Parathyroid adenoma (tissue), 2 donors: ENCODE measurements at regions not wholly inside any gene's neighbourhood (a gene's known extent, or its start where the extent isn't known, plus 50 kb on each side); places are given as distances from the start of the nearest gene placed in this dataset.

Source experiments
- H2AFZ ChIP-seq: fragments of 300-600 bp; sonication (generic); one replicate; pipeline ENCODE4 v1.7.0; 2017; ENCODE audit warnings: antibody characterized with exemption, mild to moderate bottlenecking
- H3K27ac ChIP-seq: fragments of 300-600 bp; sonication (generic); one replicate; pipeline ENCODE4 v1.7.0; 2017
- H3K27me3 ChIP-seq: fragments of 300-600 bp; sonication (generic); one replicate; pipeline ENCODE4 v1.7.0; 2017; ENCODE audit warnings: low read length; ENCODE audit not compliant: control insufficient read depth, insufficient read depth
- H3K36me3 ChIP-seq: fragments of 300-600 bp; sonication (generic); one replicate; pipeline ENCODE4 v1.7.0; 2017; ENCODE audit warnings: low read length; ENCODE audit not compliant: control insufficient read depth, insufficient read depth
- H3K4me1 ChIP-seq: fragments of 300-600 bp; sonication (generic); one replicate; pipeline ENCODE4 v1.7.0; 2017; ENCODE audit warnings: control low read depth
- H3K4me2 ChIP-seq: fragments of 300-600 bp; sonication (generic); one replicate; pipeline ENCODE4 v1.7.0; 2017; ENCODE audit warnings: low read length
- H3K4me3 ChIP-seq: fragments of 300-600 bp; sonication (generic); one replicate; pipeline ENCODE4 v1.7.0; 2017; ENCODE audit warnings: low read depth, low read length
- H3K79me2 ChIP-seq: fragments of 300-600 bp; sonication (generic); one replicate; pipeline ENCODE4 v1.7.0; 2017; ENCODE audit warnings: control low read depth
- H3K9ac ChIP-seq: fragments of 300-600 bp; sonication (generic); one replicate; pipeline ENCODE4 v1.7.0; 2017; ENCODE audit warnings: mild to moderate bottlenecking
- H3K9me3 ChIP-seq: fragments of 300-600 bp; sonication (generic); one replicate; pipeline ENCODE4 v1.7.0; 2017; ENCODE audit warnings: low read length; ENCODE audit not compliant: control insufficient read depth
- CTCF ChIP-seq: fragments of 300-600 bp; sonication (generic); IDR thresholded peaks from one replicate; pipeline ENCODE4 v1.7.0; 2017; ENCODE audit warnings: antibody characterized with exemption, mild to moderate bottlenecking
- donor health status: primary hyperparathyroidism.

- no peak overlapping the region for H2AFZ ChIP-seq
- H3K9ac ChIP-seq, result no peak overlapping the region
- H3K36me3 ChIP-seq, result no peaks in the 10 kb centered on the region
- H3K4me1 ChIP-seq, result no peaks in the 10 kb centered on the region
- H3K27me3 ChIP-seq, result no peaks in the 10 kb centered on the region
- no peaks in the 10 kb centered on the region for H3K9me3 ChIP-seq
- H3K79me2 ChIP-seq, result no peaks in the 10 kb centered on the region
- no peak overlapping the region for H3K4me2 ChIP-seq
- no peak overlapping the region for H3K27ac ChIP-seq
- no peak overlapping the region for H3K4me3 ChIP-seq
- TF ChIP-seq CTCF, result no peak
Observed at GRCh38 chr10:56068040-56068439, 293.0 kb downstream of the ZWINT start.

- no peak overlapping the region for H3K27ac ChIP-seq
- no peak for TF ChIP-seq CTCF
- H3K4me3 ChIP-seq, result no peak overlapping the region
- H3K36me3 ChIP-seq, result no peaks in the 10 kb centered on the region
- no peaks in the 10 kb centered on the region for H3K27me3 ChIP-seq
- no peak overlapping the region for H3K4me2 ChIP-seq
- no peaks in the 10 kb centered on the region for H3K9me3 ChIP-seq
- no peak overlapping the region for H2AFZ ChIP-seq
- H3K9ac ChIP-seq, result no peak overlapping the region
- H3K79me2 ChIP-seq, result no peaks in the 10 kb centered on the region
- no peaks in the 10 kb centered on the region for H3K4me1 ChIP-seq
Observed at GRCh38 chr10:56063642-56064041, 297.4 kb downstream of the ZWINT start.

GRCh38 chr10:56057860-56058259, 303.2 kb downstream of the ZWINT start:
- no peak overlapping the region for H3K4me3 ChIP-seq

GRCh38 chr10:56035489-56035888, 325.6 kb downstream of the ZWINT start:
- Histone ChIP-seq H2AFZ (no peak overlapping the region), H3K27ac (no peak overlapping the region), H3K4me3 (no peak overlapping the region), H3K4me1 (no peaks in the 10 kb centered on the region), H3K27me3 (no peaks in the 10 kb centered on the region), H3K79me2 (no peaks in the 10 kb centered on the region), H3K9ac (no peak overlapping the region), H3K9me3 (no peaks in the 10 kb centered on the region), H3K4me2 (no peak overlapping the region), H3K36me3 (no peaks in the 10 kb centered on the region)
- no peak for TF ChIP-seq CTCF

More at GRCh38 chr10:56057860-56058259, 303.2 kb downstream of the ZWINT start:
- TF ChIP-seq CTCF, result no peak
- Histone ChIP-seq H3K9ac (no peak overlapping the region), H3K27me3 (no peaks in the 10 kb centered on the region), H3K9me3 (no peaks in the 10 kb centered on the region), H3K4me1 (no peaks in the 10 kb centered on the region), H3K27ac (no peak overlapping the region), H3K4me2 (no peak overlapping the region), H3K79me2 (no peaks in the 10 kb centered on the region), H2AFZ (no peak overlapping the region), H3K36me3 (no peaks in the 10 kb centered on the region)

- Histone ChIP-seq H3K9me3 (no peaks in the 10 kb centered on the region), H2AFZ (no peak overlapping the region), H3K79me2 (no peaks in the 10 kb centered on the region), H3K4me2 (no peak overlapping the region), H3K4me1 (no peaks in the 10 kb centered on the region), H3K9ac (no peak overlapping the region), H3K4me3 (no peak overlapping the region), H3K36me3 (no peaks in the 10 kb centered on the region), H3K27me3 (no peaks in the 10 kb centered on the region), H3K27ac (no peak overlapping the region)
- no peak for TF ChIP-seq CTCF
Observed at GRCh38 chr10:56028298-56029132, 332.5 kb downstream of the ZWINT start.
